ENCODE measurements at regions not wholly inside any gene's neighbourhood (a gene's known extent, or its start where the extent isn't known, plus 50 kb on each side); places are given as distances from the start of the nearest gene placed in this dataset.

GRCh38 chr16:55040366-55041086, 109.9 kb downstream of the IRX5 start:
- no peak for TF ChIP-seq CTCF (IDR thresholded peaks at IDR 0.05)
- TF ChIP-seq POLR2A (IDR thresholded peaks at IDR 0.05): no peak

Measured in tibial nerve (tissue), 3 donors.